ENCODE measurements at regions not wholly inside any gene's neighbourhood (a gene's known extent, or its start where the extent isn't known, plus 50 kb on each side); places are given as distances from the start of the nearest gene placed in this dataset.
"Not testable (repeated sequence)": the region's sequence is repeated elsewhere in the genome, so short reads cannot be mapped to it uniquely, and the experiment has no call there.

DNA sequence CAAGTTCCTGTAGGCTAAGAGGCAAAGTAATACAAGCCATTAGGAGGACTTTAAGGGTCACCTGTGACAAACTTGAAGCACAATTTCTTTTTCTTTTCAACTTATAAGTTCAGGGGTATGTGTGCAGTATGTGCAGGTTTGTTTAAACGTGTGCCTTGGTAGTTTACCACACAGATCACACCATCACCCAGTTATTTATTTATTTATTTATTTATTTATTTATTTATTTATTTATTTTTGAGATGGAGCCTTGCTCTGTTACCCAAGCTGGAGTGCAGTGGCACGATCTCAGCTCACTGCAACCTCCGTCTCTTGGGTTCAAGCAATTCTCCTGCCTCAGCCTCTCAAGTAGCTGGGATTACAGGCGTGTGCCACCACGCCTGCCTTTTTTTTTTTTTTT lies 86.2 kb upstream of the ACBD5 start:
- TF ChIP-seq CTCF (conservative IDR thresholded peaks at IDR 0.05; ENCODE audit: low read depth, low read length); EZH2 (IDR thresholded peaks at IDR 0.05; ENCODE audit: low read length, unreplicated experiment): not testable (repeated sequence)

All from PC-3 (cell line).